ENCODE measurements at regions not wholly inside any gene's neighbourhood (a gene's known extent, or its start where the extent isn't known, plus 50 kb on each side); places are given as distances from the start of the nearest gene placed in this dataset.

DNA sequence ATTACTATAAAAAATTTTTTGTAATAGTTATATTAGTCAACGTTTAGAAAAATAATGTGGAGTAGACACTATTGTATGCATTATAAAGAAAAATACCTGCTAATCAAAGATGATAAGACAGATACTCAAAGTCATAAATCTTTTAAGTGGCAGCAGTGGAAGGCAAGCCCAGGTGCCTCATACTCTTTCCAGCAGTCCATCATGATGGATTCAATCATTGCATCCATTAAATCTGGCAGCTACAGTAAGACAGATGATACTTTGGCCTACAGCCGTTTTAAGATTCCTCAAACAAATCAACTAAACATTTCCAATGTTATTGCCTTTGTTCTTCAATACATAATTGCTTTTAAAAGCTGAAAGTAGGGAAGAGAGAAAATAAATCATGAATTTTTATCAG is 1392.9 kb upstream of the NUDT12 start:
- H3K9me2 ChIP-seq (replicated peaks; ENCODE audit: insufficient read depth) = no peaks in the 10 kb centered on the region
- no peaks in the 10 kb centered on the region for H4K20me1 ChIP-seq (ENCODE audit: insufficient read depth, poor library complexity, severe bottlenecking)
- no peak overlapping the region for H3K4me2 ChIP-seq
- no peak for TF ChIP-seq EZH2 (IDR thresholded peaks at IDR 0.05; ENCODE audit: borderline replicate concordance)
- TF ChIP-seq EZH2phosphoT487 (IDR thresholded peaks at IDR 0.05; ENCODE audit: low read depth, severe bottlenecking, unreplicated experiment) = no peak
- TF ChIP-seq, protein P1, sequence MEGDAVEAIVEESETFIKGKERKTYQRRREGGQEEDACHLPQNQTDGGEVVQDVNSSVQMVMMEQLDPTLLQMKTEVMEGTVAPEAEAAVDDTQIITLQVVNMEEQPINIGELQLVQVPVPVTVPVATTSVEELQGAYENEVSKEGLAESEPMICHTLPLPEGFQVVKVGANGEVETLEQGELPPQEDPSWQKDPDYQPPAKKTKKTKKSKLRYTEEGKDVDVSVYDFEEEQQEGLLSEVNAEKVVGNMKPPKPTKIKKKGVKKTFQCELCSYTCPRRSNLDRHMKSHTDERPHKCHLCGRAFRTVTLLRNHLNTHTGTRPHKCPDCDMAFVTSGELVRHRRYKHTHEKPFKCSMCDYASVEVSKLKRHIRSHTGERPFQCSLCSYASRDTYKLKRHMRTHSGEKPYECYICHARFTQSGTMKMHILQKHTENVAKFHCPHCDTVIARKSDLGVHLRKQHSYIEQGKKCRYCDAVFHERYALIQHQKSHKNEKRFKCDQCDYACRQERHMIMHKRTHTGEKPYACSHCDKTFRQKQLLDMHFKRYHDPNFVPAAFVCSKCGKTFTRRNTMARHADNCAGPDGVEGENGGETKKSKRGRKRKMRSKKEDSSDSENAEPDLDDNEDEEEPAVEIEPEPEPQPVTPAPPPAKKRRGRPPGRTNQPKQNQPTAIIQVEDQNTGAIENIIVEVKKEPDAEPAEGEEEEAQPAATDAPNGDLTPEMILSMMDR (IDR thresholded peaks at IDR 0.05; ENCODE audit: poor library complexity) = no peak
- H3K36me3 ChIP-seq (replicated peaks; ENCODE audit: insufficient read depth, low read depth) = no peaks in the 10 kb centered on the region
- no peaks in the 10 kb centered on the region for H3K79me2 ChIP-seq
- no peak overlapping the region for H3K4me3 ChIP-seq
- H3K4me1 ChIP-seq (ENCODE audit: insufficient read depth) = no peaks in the 10 kb centered on the region
- H3K27me3 ChIP-seq = no peaks in the 10 kb centered on the region
- no peaks in the 10 kb centered on the region for H3K9me3 ChIP-seq (ENCODE audit: low read depth)
- no peak overlapping the region for H2AFZ ChIP-seq
- 63% methylated on average over 2 of the region's 2 CpGs for WGBS (ENCODE audit: low lambda C conversion rate, missing lambda C conversion rate)
- DNase-seq (ENCODE audit: low spot score) = no peak
- H3K27ac ChIP-seq = no peak overlapping the region

DNA sequence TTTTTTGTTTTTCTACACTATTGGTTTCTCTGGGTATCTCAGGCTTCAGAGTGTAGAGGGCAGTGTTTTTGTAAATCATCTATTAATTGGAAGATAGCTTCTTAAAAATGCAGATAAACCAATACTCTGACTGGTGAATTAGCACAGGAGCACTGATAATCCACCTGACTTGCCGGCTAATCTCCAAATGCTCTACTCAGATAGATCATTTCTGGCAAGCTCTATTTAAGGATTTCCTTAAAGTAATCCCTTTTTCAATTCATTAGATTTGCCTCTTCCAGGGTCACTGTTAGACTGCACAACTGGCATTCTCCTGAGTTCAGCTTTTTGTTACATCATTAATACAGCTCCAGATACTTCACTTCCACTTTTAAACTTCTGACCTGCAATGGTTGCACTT is 1390.3 kb upstream of the NUDT12 start:
- Histone ChIP-seq H3K79me2 (no peaks in the 10 kb centered on the region), H3K27ac (no peak overlapping the region), H4K20me1 (ENCODE audit: insufficient read depth, poor library complexity, severe bottlenecking) (no peaks in the 10 kb centered on the region), H3K9me3 (ENCODE audit: low read depth) (no peaks in the 10 kb centered on the region), H2AFZ (no peak overlapping the region), H3K27me3 (no peaks in the 10 kb centered on the region), H3K4me2 (no peak overlapping the region), H3K4me1 (ENCODE audit: insufficient read depth) (no peaks in the 10 kb centered on the region), H3K4me3 (no peak overlapping the region), H3K9me2 (replicated peaks; ENCODE audit: insufficient read depth) (no peaks in the 10 kb centered on the region), H3K36me3 (replicated peaks; ENCODE audit: insufficient read depth, low read depth) (no peaks in the 10 kb centered on the region)
- no peak for DNase-seq (ENCODE audit: low spot score)
- WGBS (ENCODE audit: low lambda C conversion rate, missing lambda C conversion rate) = 81% methylated on average over 1 of the region's 1 CpG
- no peak for TF ChIP-seq EZH2 (IDR thresholded peaks at IDR 0.05; ENCODE audit: borderline replicate concordance)
- TF ChIP-seq EZH2phosphoT487 (IDR thresholded peaks at IDR 0.05; ENCODE audit: low read depth, severe bottlenecking, unreplicated experiment) = no peak
- TF ChIP-seq, protein P1 (IDR thresholded peaks at IDR 0.05; ENCODE audit: poor library complexity) = no peak

DNA sequence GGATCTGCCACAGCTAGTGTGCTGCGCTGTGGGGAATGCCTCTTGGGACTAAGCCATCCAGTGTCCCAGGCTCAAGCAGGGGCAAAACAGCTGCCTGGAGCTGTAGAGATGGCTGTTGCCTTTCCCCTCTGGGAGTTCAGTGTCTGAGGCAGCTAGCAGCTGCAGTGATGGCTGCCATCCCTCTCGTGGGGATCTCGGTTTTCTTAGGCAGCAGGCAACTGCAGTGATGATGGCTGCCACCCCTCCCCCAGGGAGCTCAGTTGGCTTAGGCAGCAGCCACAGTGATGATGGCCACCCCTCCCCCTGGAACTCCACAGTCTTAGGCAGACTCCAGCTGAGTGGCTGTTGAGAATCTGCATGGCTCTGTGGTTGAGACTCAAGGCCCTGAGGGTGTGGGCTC is 1389.2 kb upstream of the NUDT12 start:
- Histone ChIP-seq H3K36me3 (replicated peaks; ENCODE audit: insufficient read depth, low read depth) (no peaks in the 10 kb centered on the region), H3K4me1 (ENCODE audit: insufficient read depth) (no peaks in the 10 kb centered on the region), H3K4me3 (no peak overlapping the region), H3K9me2 (replicated peaks; ENCODE audit: insufficient read depth) (no peaks in the 10 kb centered on the region), H3K27me3 (no peaks in the 10 kb centered on the region), H3K79me2 (no peaks in the 10 kb centered on the region), H3K27ac (no peak overlapping the region), H4K20me1 (ENCODE audit: insufficient read depth, poor library complexity, severe bottlenecking) (no peaks in the 10 kb centered on the region), H3K4me2 (no peak overlapping the region), H2AFZ (no peak overlapping the region), H3K9me3 (ENCODE audit: low read depth) (no peaks in the 10 kb centered on the region)
- TF ChIP-seq EZH2 (IDR thresholded peaks at IDR 0.05; ENCODE audit: borderline replicate concordance) (no peak), EZH2phosphoT487 (IDR thresholded peaks at IDR 0.05; ENCODE audit: low read depth, severe bottlenecking, unreplicated experiment) (no peak)
- TF ChIP-seq, protein P1 (IDR thresholded peaks at IDR 0.05; ENCODE audit: poor library complexity) = no peak
- WGBS (ENCODE audit: low lambda C conversion rate, missing lambda C conversion rate) = 81% methylated on average over 3 of the region's 3 CpGs
- DNase-seq (ENCODE audit: low spot score) = no peak

DNA sequence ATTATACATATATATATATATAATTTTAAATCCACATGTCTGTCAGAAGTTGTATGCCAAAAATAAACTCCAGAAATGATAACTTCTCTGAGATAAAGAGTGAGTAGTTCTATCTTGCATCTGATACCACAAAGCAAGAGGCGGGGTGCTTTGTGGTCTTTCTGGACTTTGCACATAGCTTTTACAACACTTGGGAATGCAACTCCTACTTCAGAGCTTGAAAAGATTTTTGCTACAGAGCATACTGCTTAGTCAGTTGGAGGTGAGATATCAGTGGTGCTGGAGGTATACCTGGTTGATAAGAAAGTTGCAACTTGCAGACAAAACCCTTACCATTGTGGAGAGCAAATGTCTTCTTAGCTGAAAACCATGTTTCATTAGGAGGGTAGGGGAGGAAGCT is 1384.5 kb upstream of the NUDT12 start:
- TF ChIP-seq, protein P1 (IDR thresholded peaks at IDR 0.05; ENCODE audit: poor library complexity) = no peak
- TF ChIP-seq EZH2 (IDR thresholded peaks at IDR 0.05; ENCODE audit: borderline replicate concordance) (no peak), EZH2phosphoT487 (IDR thresholded peaks at IDR 0.05; ENCODE audit: low read depth, severe bottlenecking, unreplicated experiment) (no peak)
- WGBS (ENCODE audit: low lambda C conversion rate, missing lambda C conversion rate) = 68% methylated on average over 1 of the region's 1 CpG
- no peaks in the 10 kb centered on the region for H3K4me1 ChIP-seq (ENCODE audit: insufficient read depth)
- no peaks in the 10 kb centered on the region for H3K27me3 ChIP-seq
- no peak overlapping the region for H3K4me2 ChIP-seq
- no peaks in the 10 kb centered on the region for H3K36me3 ChIP-seq (replicated peaks; ENCODE audit: insufficient read depth, low read depth)
- no peak overlapping the region for H2AFZ ChIP-seq
- H3K9me3 ChIP-seq (ENCODE audit: low read depth) = no peaks in the 10 kb centered on the region
- no peaks in the 10 kb centered on the region for H4K20me1 ChIP-seq (ENCODE audit: insufficient read depth, poor library complexity, severe bottlenecking)
- no peaks in the 10 kb centered on the region for H3K79me2 ChIP-seq
- peak; percentile 48 for DNase-seq (ENCODE audit: low spot score)
- H3K4me3 ChIP-seq = no peak overlapping the region
- H3K27ac ChIP-seq = no peak overlapping the region
- no peaks in the 10 kb centered on the region for H3K9me2 ChIP-seq (replicated peaks; ENCODE audit: insufficient read depth)
